B cell (primary cell): ENCODE measurements at regions not wholly inside any gene's neighbourhood (a gene's known extent, or its start where the extent isn't known, plus 50 kb on each side); places are given as distances from the start of the nearest gene placed in this dataset.
"Not testable (repeated sequence)": the region's sequence is repeated elsewhere in the genome, so short reads cannot be mapped to it uniquely, and the experiment has no call there.

Experiments
- ATAC-seq: fragments of 200-7000 bp; cut with Tn5 transposase; one replicate; pipeline ENCODE4 v1.10.0; 2021; ENCODE audit warnings: low read depth, mild to moderate bottlenecking, moderate number of reproducible peaks, moderate library complexity
- CTCF ChIA-PET: fragments of 350-600 bp; sonication (Branson Sonifier 250); formaldehyde crosslinking; loops from one replicate; lab custom pipeline; 2021; ENCODE audit warnings: antibody characterized with exemption, inconsistent platforms; lab: Charles Lee
- POLR2A ChIA-PET: fragments of 350-600 bp; sonication (Branson Sonifier 250); formaldehyde crosslinking; loops from one replicate; lab custom pipeline; 2021; ENCODE audit warnings: antibody characterized with exemption; lab: Charles Lee
- DNase-seq: peaks from one replicate; pipeline ENCODE4 v3.0.0; 2013
- H2AFZ ChIP-seq: 2 replicates; pipeline ENCODE4 v1.6.1; 2012; ENCODE audit warnings: mild to moderate bottlenecking, low read depth, low read length; ENCODE audit not compliant: insufficient read depth, poor library complexity, severe bottlenecking
- H3K27ac ChIP-seq, 2 donors: 1 replicate in 1 of 2; 2 replicates in 1 of 2; pipeline ENCODE4 v1.5.1; 2012 to 2013; ENCODE audit warnings: low read length in 2 of 2, mild to moderate bottlenecking in 2 of 2, moderate library complexity in 1 of 2
- H3K27me3 ChIP-seq, 4 experiments: fragments of 200-600 bp in 1 of 4; sonication (generic) in 1 of 4; replicated peaks in 1 of 4; 1 replicate in 2 of 4; 2 replicates in 2 of 4; pipeline versions ENCODE4 v1.6.1 to v1.7.0; 2013 to 2016; ENCODE audit warnings: low read length in 3 of 4, mild to moderate bottlenecking in 2 of 4, mixed read lengths in 1 of 4, moderate library complexity in 1 of 4; ENCODE audit not compliant: insufficient read depth in 4 of 4, control insufficient read depth in 3 of 4; ENCODE audit errors: control extremely low read depth in 1 of 4
- H3K36me3 ChIP-seq, 2 experiments: replicated peaks in 1 of 2; 1 replicate in 1 of 2; 2 replicates in 1 of 2; pipeline versions ENCODE4 v1.6.1 to v1.7.1; 2013; ENCODE audit warnings: low read length in 1 of 2; ENCODE audit not compliant: insufficient read depth in 2 of 2, control insufficient read depth in 1 of 2; ENCODE audit errors: control extremely low read depth in 1 of 2, extremely low read depth in 1 of 2
- H3K4me1 ChIP-seq, 2 donors: fragments of 200-600 bp in 1 of 2; sonication (generic) in 1 of 2; 1 replicate in 1 of 2; 2 replicates in 1 of 2; pipeline versions ENCODE4 v1.5.1 to v1.6.1; 2013 to 2017; ENCODE audit warnings: low read length in 2 of 2; ENCODE audit not compliant: control insufficient read depth in 2 of 2, insufficient read depth in 2 of 2
- H3K4me2 ChIP-seq: replicated peaks from 2 replicates; pipeline ENCODE3; 2012; ENCODE audit warnings: mild to moderate bottlenecking, low read depth, low read length; ENCODE audit not compliant: poor library complexity, severe bottlenecking
- H3K4me3 ChIP-seq, 5 experiments: fragments of 200-600 bp in 1 of 5; sonication (generic) in 1 of 5; 1 replicate in 3 of 5; 2 replicates in 2 of 5; pipeline versions ENCODE4 v1.5.1 to v1.7.0; 2011 to 2016; ENCODE audit warnings: low read length in 4 of 5, mild to moderate bottlenecking in 4 of 5, low read depth in 2 of 5, control low read depth in 1 of 5, moderate library complexity in 1 of 5; ENCODE audit not compliant: insufficient read depth in 1 of 5; ENCODE audit errors: control extremely low read depth in 1 of 5, extremely low read depth in 1 of 5
- H3K79me2 ChIP-seq: fragments of 200-600 bp; sonication (generic); one replicate; pipeline ENCODE4 v1.6.0; 2016; ENCODE audit warnings: low read length; ENCODE audit not compliant: control insufficient read depth, insufficient read depth
- H3K9ac ChIP-seq: fragments of 200-600 bp; sonication (generic); 2 replicates; pipeline ENCODE4 v1.6.1; 2017; ENCODE audit warnings: mild to moderate bottlenecking, low read length, moderate library complexity
- H3K9me3 ChIP-seq, 3 donors: one replicate each; pipeline versions ENCODE4 v1.6.1 to v1.7.1; 2013; ENCODE audit warnings: low read length in 2 of 3; ENCODE audit not compliant: control insufficient read depth in 2 of 3, insufficient read depth in 1 of 3; ENCODE audit errors: control extremely low read depth in 1 of 3
- H4K20me1 ChIP-seq: 2 replicates; pipeline ENCODE4 v1.6.0; 2012; ENCODE audit warnings: mild to moderate bottlenecking, low read length; ENCODE audit not compliant: insufficient read depth, control insufficient read depth, poor library complexity, severe bottlenecking
- H3K27ac Mint-ChIP-seq: one replicate; pipeline ENCODE4 v1.8.0; 2021; ENCODE audit warnings: mixed read lengths
- H3K27me3 Mint-ChIP-seq: one replicate; pipeline ENCODE4 v1.8.0; 2021; ENCODE audit warnings: mixed read lengths
- H3K4me1 Mint-ChIP-seq: one replicate; pipeline ENCODE4 v1.8.0; 2021; ENCODE audit warnings: mixed read lengths
- H3K4me3 Mint-ChIP-seq: one replicate; pipeline ENCODE4 v1.8.0; 2021; ENCODE audit warnings: mixed read lengths
- H3K9me3 Mint-ChIP-seq: one replicate; pipeline ENCODE4 v1.8.0; 2022; ENCODE audit warnings: mixed read lengths; ENCODE audit not compliant: insufficient read depth
- EZH2 ChIP-seq: IDR thresholded peaks from 2 replicates; pipeline ENCODE4 v1.6.1; 2012; ENCODE audit warnings: borderline replicate concordance, low read depth, mild to moderate bottlenecking, moderate library complexity, low read length; ENCODE audit not compliant: insufficient read depth, poor library complexity, severe bottlenecking
- WGBS: methylation state at CpG from one replicate; pipeline ENCODE4 v1.1.5; 2013; ENCODE audit warnings: missing lambda C conversion rate; ENCODE audit not compliant: insufficient coverage; 5-methylcytosine and 5-hydroxymethylcytosine counted together
- intact Hi-C: fragments of 100-400 bp; cut with micrococcal nuclease; formaldehyde crosslinking; loops from one replicate; pipeline ENCODE4 v1.10.0; 2022
- TF ChIP-seq, protein P1 (sequence below): fragments of 200-600 bp; IDR thresholded peaks from one replicate; pipeline ENCODE4 v1.8.0; 2022; ENCODE audit warnings: antibody characterized with exemption, mild to moderate bottlenecking

DNA sequence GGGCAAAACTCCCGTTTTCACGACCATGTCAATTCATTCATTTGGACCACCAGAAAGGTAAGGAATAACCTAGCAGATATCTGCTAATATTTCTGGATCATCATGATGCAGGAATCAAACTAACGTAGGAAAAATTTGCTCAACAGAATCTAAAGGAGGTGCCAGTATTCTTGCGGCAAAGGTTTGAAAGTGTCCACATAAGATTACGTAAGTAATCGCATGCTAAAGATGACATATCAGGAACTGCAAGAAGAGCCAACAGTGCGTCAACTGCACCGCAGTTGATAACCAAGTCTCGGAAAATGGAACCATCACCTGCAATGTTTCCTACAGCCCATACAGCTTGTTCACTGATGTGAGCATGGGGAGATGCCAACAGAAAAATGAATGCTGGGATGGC, 194.1 kb upstream of the ZNF804B start:
- Histone ChIP-seq H3K4me3 (no peak overlapping the region), H3K4me2 (no peak overlapping the region), H3K27ac (no peak overlapping the region), H2AFZ (no peak overlapping the region), H3K27me3 (no peaks in the 10 kb centered on the region), H3K4me1 (no peaks in the 10 kb centered on the region), H3K9ac (no peak overlapping the region), H4K20me1 (no peaks in the 10 kb centered on the region), H3K36me3 (no peaks in the 10 kb centered on the region), H3K9me3 (peaks cover 0 to 3% (median 0%) of the 10 kb centered on the region in 3 donors), H3K79me2 (no peaks in the 10 kb centered on the region)
- DNase-seq: no peak
- CTCF ChIA-PET: no interaction called here
- POLR2A ChIA-PET: no interaction called here
- Mint-ChIP-seq H3K27ac (no peak overlapping the region), H3K4me1 (no peaks in the 10 kb centered on the region), H3K27me3 (no peaks in the 10 kb centered on the region), H3K9me3 (no peaks in the 10 kb centered on the region), H3K4me3 (no peak overlapping the region)
- intact Hi-C loops: no loop called here
- 95% methylated on average over 8 of the region's 9 CpGs for WGBS
- no peak for ATAC-seq
- TF ChIP-seq, protein P1, sequence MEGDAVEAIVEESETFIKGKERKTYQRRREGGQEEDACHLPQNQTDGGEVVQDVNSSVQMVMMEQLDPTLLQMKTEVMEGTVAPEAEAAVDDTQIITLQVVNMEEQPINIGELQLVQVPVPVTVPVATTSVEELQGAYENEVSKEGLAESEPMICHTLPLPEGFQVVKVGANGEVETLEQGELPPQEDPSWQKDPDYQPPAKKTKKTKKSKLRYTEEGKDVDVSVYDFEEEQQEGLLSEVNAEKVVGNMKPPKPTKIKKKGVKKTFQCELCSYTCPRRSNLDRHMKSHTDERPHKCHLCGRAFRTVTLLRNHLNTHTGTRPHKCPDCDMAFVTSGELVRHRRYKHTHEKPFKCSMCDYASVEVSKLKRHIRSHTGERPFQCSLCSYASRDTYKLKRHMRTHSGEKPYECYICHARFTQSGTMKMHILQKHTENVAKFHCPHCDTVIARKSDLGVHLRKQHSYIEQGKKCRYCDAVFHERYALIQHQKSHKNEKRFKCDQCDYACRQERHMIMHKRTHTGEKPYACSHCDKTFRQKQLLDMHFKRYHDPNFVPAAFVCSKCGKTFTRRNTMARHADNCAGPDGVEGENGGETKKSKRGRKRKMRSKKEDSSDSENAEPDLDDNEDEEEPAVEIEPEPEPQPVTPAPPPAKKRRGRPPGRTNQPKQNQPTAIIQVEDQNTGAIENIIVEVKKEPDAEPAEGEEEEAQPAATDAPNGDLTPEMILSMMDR: no peak
- TF ChIP-seq EZH2: no peak

DNA sequence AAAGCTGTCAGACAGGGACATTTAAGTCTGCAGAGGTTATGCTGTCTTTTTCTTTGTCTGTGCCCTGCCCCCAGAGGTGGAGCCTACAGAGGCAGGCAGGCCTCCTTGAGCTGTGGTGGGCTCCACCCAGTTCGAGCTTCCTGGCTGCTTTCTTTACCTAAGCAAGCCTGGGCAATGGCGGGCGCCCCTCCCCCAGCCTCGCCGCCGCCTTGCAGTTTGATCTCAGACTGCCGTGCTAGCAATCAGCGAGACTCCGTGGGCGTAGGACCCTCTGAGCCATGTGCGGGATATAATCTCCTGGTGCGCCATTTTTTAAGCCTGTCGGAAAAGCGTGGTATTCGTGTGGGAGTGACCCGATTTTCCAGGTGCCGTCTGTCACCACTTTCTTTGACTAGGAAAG, 203.1 kb upstream of the ZNF804B start:
- H3K4me2 ChIP-seq, H4K20me1 ChIP-seq, H3K4me3 ChIP-seq, H3K4me3 Mint-ChIP-seq, H3K9me3 ChIP-seq, ATAC-seq, H3K4me1 ChIP-seq, H3K27me3 Mint-ChIP-seq, H3K9me3 Mint-ChIP-seq, H3K27ac ChIP-seq, H2AFZ ChIP-seq, CTCF ChIA-PET, H3K4me1 Mint-ChIP-seq, H3K27ac Mint-ChIP-seq, H3K36me3 ChIP-seq, H3K9ac ChIP-seq, DNase-seq, H3K27me3 ChIP-seq, POLR2A ChIA-PET, intact Hi-C loops, H3K79me2 ChIP-seq: not testable (repeated sequence)
- WGBS: 97% methylated on average over 16 of the region's 17 CpGs

DNA sequence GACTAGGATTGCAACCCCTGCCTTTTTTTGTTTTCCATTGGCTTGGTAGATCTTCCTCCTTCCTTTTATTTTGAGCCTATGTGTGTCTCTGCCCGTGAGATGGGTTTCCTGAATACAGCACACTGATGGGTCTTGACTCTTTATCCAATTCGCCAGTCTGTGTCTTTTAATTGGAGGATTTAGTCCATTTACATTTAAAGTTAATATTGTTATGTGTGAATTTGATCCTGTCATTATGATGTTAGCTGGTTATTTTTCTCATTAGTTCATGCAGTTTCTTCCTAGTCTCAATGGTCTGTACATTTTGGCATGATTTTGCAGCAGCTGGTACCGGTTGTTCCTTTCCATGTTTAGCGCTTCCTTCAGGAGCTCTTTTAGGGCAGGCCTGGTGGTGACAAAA, 204.7 kb upstream of the ZNF804B start:
- H3K4me3 ChIP-seq, H3K27me3 ChIP-seq, H3K27ac ChIP-seq, H4K20me1 ChIP-seq, intact Hi-C loops, H3K79me2 ChIP-seq, DNase-seq, H3K4me1 Mint-ChIP-seq, POLR2A ChIA-PET, H3K4me1 ChIP-seq, ATAC-seq, H3K36me3 ChIP-seq, H3K9me3 Mint-ChIP-seq, H3K9me3 ChIP-seq, H2AFZ ChIP-seq, H3K27ac Mint-ChIP-seq, H3K9ac ChIP-seq, H3K4me2 ChIP-seq, CTCF ChIA-PET, H3K27me3 Mint-ChIP-seq, H3K4me3 Mint-ChIP-seq: not testable (repeated sequence)
- WGBS: no CpG with 5 or more reads among the region's 4 CpGs
